CD4-positive, alpha-beta T cell (primary cell): ENCODE measurements at regions not wholly inside any gene's neighbourhood (a gene's known extent, or its start where the extent isn't known, plus 50 kb on each side); places are given as distances from the start of the nearest gene placed in this dataset.

ENCODE experiments used
- ATAC-seq: fragments of 200-7000 bp; cut with Tn5 transposase; one replicate; pipeline ENCODE4 v1.10.0; 2022; ENCODE audit warnings: mild to moderate bottlenecking; ENCODE audit not compliant: poor library complexity
- CTCF ChIA-PET: fragments of 350-600 bp; sonication (Branson Sonifier 250); formaldehyde crosslinking; loops from one replicate; lab custom pipeline; 2021; ENCODE audit warnings: antibody characterized with exemption, inconsistent platforms; lab: Charles Lee
- POLR2A ChIA-PET: fragments of 350-600 bp; sonication (Branson Sonifier 250); formaldehyde crosslinking; loops from one replicate; lab custom pipeline; 2021; ENCODE audit warnings: antibody characterized with exemption, inconsistent platforms; lab: Charles Lee
- DNase-seq, 14 experiments: peaks; one replicate each; pipeline ENCODE4 v3.0.0-alpha.2; 2013 to 2020; ENCODE audit warnings: mixed read lengths in 2 of 14
- H3K27ac ChIP-seq, 2 donors: one replicate each; pipeline versions ENCODE4 v1.5.1 to v1.7.0; 2013; ENCODE audit warnings: low read length in 2 of 2, low read depth in 1 of 2, mild to moderate bottlenecking in 1 of 2
- H3K27me3 ChIP-seq, 2 experiments: 1 replicate in 1 of 2; 2 replicates in 1 of 2; pipeline versions ENCODE4 v1.6.1 to v1.7.0; 2013; ENCODE audit warnings: low read length in 2 of 2, control low read depth in 1 of 2, mild to moderate bottlenecking in 1 of 2, moderate library complexity in 1 of 2; ENCODE audit not compliant: insufficient read depth in 2 of 2, control insufficient read depth in 1 of 2
- H3K36me3 ChIP-seq: one replicate; pipeline ENCODE4 v1.6.1; 2013; ENCODE audit warnings: low read length, control low read depth; ENCODE audit not compliant: insufficient read depth
- H3K4me1 ChIP-seq: one replicate; pipeline ENCODE4 v1.6.1; 2013; ENCODE audit warnings: low read length, control low read depth; ENCODE audit not compliant: insufficient read depth
- H3K4me3 ChIP-seq: one replicate; pipeline ENCODE4 v1.5.1; 2013; ENCODE audit warnings: mild to moderate bottlenecking, low read length, moderate library complexity
- H3K9me3 ChIP-seq, 2 experiments: 1 replicate in 1 of 2; 2 replicates in 1 of 2; pipeline versions ENCODE4 v1.6.1 to v1.7.0; 2013; ENCODE audit warnings: low read length in 2 of 2, mild to moderate bottlenecking in 2 of 2, control low read depth in 1 of 2, moderate library complexity in 1 of 2; ENCODE audit not compliant: control insufficient read depth in 1 of 2, insufficient read depth in 1 of 2
- H3K27ac Mint-ChIP-seq: one replicate; pipeline ENCODE4 v1.8.0; 2020; ENCODE audit warnings: mixed read lengths
- H3K27me3 Mint-ChIP-seq: one replicate; pipeline ENCODE4 v1.8.0; 2021; ENCODE audit warnings: mixed read lengths
- H3K36me3 Mint-ChIP-seq: one replicate; pipeline ENCODE4 v1.8.0; 2021; ENCODE audit warnings: low read depth, mixed read lengths
- H3K4me1 Mint-ChIP-seq: one replicate; pipeline ENCODE4 v1.8.0; 2021; ENCODE audit warnings: low read depth, mixed read lengths
- H3K4me3 Mint-ChIP-seq: one replicate; pipeline ENCODE4 v1.8.0; 2020; ENCODE audit warnings: mild to moderate bottlenecking, mixed read lengths
- H3K9me3 Mint-ChIP-seq: one replicate; pipeline ENCODE4 v1.8.0; 2020; ENCODE audit warnings: mixed read lengths
- intact Hi-C, 2 experiments: fragments of 100-400 bp; cut with DNase I in 1 of 2; cut with micrococcal nuclease in 1 of 2; formaldehyde crosslinking; loops; one replicate each; pipeline versions ENCODE4 v1.15.1 to v1.9.0; 2023 to 2025; cut with DNase I, micrococcal nuclease
- TF ChIP-seq, protein P1 (sequence below): fragments of 200-600 bp; IDR thresholded peaks from one replicate; pipeline ENCODE4 v1.8.0; 2022; ENCODE audit warnings: antibody characterized with exemption, mild to moderate bottlenecking

DNA sequence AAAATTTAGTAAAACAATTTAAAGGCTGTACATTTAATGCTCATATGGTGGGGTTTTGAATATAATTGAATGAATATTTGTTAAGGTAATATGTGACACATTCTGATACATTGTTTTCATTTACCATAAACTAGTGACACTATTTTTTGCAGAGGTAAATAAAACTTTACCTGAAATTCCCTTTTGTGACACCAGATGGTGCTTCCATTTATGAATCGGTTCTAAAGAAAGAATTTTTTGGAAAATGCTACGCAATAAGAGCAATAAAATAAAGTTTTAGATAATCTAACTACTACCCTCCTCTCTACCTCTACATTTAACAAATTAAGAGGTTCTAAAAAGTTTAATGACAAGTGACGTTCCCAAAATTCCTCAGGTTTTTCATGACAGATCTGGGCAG, 448.9 kb downstream of the MAGEB5 start:
- Mint-ChIP-seq H3K36me3 (no peaks in the 10 kb centered on the region), H3K4me1 (no peaks in the 10 kb centered on the region), H3K27me3 (no peaks in the 10 kb centered on the region), H3K27ac (no peak overlapping the region), H3K4me3 (no peak overlapping the region), H3K9me3 (no peaks in the 10 kb centered on the region)
- H3K27ac ChIP-seq: no peak overlapping the region
- ChIA-PET POLR2A (no interaction called here), CTCF (no interaction called here)
- H3K9me3 ChIP-seq: no peaks in the 10 kb centered on the region
- H3K36me3 ChIP-seq: no peaks in the 10 kb centered on the region
- DNase-seq (no peak), ATAC-seq (no peak)
- H3K4me3 ChIP-seq: no peak overlapping the region
- intact Hi-C loops: no loop called here
- no peaks in the 10 kb centered on the region for H3K27me3 ChIP-seq
- TF ChIP-seq, protein P1, sequence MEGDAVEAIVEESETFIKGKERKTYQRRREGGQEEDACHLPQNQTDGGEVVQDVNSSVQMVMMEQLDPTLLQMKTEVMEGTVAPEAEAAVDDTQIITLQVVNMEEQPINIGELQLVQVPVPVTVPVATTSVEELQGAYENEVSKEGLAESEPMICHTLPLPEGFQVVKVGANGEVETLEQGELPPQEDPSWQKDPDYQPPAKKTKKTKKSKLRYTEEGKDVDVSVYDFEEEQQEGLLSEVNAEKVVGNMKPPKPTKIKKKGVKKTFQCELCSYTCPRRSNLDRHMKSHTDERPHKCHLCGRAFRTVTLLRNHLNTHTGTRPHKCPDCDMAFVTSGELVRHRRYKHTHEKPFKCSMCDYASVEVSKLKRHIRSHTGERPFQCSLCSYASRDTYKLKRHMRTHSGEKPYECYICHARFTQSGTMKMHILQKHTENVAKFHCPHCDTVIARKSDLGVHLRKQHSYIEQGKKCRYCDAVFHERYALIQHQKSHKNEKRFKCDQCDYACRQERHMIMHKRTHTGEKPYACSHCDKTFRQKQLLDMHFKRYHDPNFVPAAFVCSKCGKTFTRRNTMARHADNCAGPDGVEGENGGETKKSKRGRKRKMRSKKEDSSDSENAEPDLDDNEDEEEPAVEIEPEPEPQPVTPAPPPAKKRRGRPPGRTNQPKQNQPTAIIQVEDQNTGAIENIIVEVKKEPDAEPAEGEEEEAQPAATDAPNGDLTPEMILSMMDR: no peak
- no peaks in the 10 kb centered on the region for H3K4me1 ChIP-seq

DNA sequence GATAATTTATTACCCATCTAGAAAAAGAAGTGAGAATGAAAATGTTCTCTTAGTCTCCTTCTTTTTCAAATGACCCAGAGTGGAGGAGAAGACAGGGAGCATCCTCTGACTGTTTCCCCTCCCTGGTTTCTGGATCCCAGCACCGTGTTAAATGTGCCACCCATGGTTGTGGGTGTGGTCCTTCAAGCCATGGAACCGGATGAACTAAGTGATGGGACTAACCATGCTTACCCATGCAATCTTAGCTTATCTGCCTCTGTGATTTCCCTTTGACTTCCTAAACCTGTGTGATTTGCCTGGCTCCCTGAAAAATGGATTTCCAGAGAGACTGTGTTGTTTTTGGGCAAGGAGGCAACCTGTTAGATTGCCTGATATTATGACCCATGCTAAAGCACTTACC, 437.1 kb downstream of the MAGEB5 start:
- CTCF ChIA-PET: no interaction called here
- H3K36me3 ChIP-seq: no peaks in the 10 kb centered on the region
- H3K4me3 ChIP-seq: no peak overlapping the region
- H3K27me3 Mint-ChIP-seq: no peaks in the 10 kb centered on the region
- H3K9me3 Mint-ChIP-seq: peaks cover 4% of the 10 kb centered on the region
- no peaks in the 10 kb centered on the region for H3K4me1 Mint-ChIP-seq
- DNase-seq (no peak), ATAC-seq (no peak)
- H3K36me3 Mint-ChIP-seq: no peaks in the 10 kb centered on the region
- no peak overlapping the region for H3K4me3 Mint-ChIP-seq
- intact Hi-C loops: no loop called here
- H3K27me3 ChIP-seq: no peaks in the 10 kb centered on the region
- TF ChIP-seq, protein P1: no peak
- H3K27ac ChIP-seq: no peak overlapping the region
- H3K27ac Mint-ChIP-seq: no peak overlapping the region
- POLR2A ChIA-PET: no interaction called here
- no peaks in the 10 kb centered on the region for H3K9me3 ChIP-seq
- H3K4me1 ChIP-seq: no peaks in the 10 kb centered on the region

DNA sequence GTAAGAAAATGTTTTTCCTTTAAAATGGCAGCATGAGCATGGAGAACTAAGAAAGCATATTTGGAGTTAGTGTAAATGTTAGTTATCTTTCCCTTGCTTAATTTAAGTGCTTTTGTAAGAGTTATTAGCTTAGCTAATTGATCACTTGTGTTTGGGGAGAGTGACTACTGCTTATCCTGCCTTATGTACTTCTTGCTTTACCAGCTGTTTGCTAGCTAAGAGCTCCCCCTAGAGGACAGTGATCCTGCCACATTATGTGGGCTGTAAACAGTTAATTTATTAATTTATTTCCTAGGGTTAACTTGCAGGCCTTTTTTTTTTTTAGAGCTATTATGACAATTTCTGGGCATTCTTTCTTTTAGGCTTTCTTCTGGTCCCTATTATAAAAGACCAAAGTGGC, 435.8 kb downstream of the MAGEB5 start:
- H3K9me3 ChIP-seq: no peaks in the 10 kb centered on the region
- Mint-ChIP-seq H3K27me3 (no peaks in the 10 kb centered on the region), H3K4me1 (no peaks in the 10 kb centered on the region), H3K27ac (no peak overlapping the region), H3K36me3 (no peaks in the 10 kb centered on the region), H3K9me3 (peaks cover 4% of the 10 kb centered on the region), H3K4me3 (no peak overlapping the region)
- H3K4me3 ChIP-seq: no peak overlapping the region
- intact Hi-C loops: no loop called here
- DNase-seq (no peak), ATAC-seq (no peak)
- POLR2A ChIA-PET: no interaction called here
- H3K36me3 ChIP-seq: no peaks in the 10 kb centered on the region
- H3K27ac ChIP-seq: no peak overlapping the region
- H3K27me3 ChIP-seq: no peaks in the 10 kb centered on the region
- TF ChIP-seq, protein P1: no peak
- CTCF ChIA-PET: no interaction called here
- no peaks in the 10 kb centered on the region for H3K4me1 ChIP-seq
